ENCODE measurements at regions not wholly inside any gene's neighbourhood (a gene's known extent, or its start where the extent isn't known, plus 50 kb on each side); places are given as distances from the start of the nearest gene placed in this dataset.

GRCh38 chr2:51218047-51218446 is 186.1 kb upstream of the NRXN1 start:
- Histone ChIP-seq H3K9me3 (replicated peaks; ENCODE audit: control insufficient read depth, low read depth, low read length) (no peaks in the 10 kb centered on the region), H3K4me1 (ENCODE audit: control insufficient read depth, insufficient read depth, low read length) (no peaks in the 10 kb centered on the region), H3K27ac (ENCODE audit: low read length) (no peak overlapping the region), H3K27me3 (ENCODE audit: control insufficient read depth, insufficient read depth, low read length) (no peaks in the 10 kb centered on the region), H3K4me3 (ENCODE audit: low read length) (no peak overlapping the region), H3K36me3 (ENCODE audit: control insufficient read depth, insufficient read depth, low read length) (no peaks in the 10 kb centered on the region)
- DNase-seq = no peak
- no CpG with 5 or more reads among the region's 1 CpG for WGBS (ENCODE audit: insufficient coverage)

DNA sequence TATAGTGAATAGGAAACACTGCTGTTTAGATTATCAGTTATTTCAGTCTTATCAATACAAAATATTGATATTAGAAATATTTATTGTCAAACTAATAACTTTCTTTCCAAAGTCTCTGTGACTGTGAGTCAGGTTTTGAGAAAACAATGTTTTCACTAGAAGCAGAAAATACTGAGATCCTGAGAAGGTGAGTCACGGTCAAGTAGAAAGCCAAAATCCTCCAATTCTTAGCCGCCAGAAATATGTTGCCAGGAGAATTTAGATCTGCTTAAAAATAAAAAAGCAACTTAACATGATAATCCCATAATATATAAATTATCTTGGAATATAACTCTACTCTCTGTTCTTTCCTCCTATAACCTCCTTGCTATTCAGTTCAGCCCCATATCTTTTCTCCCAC is 181.9 kb upstream of the NRXN1 start:
- H3K36me3 ChIP-seq (ENCODE audit: control insufficient read depth, insufficient read depth, low read length) = no peaks in the 10 kb centered on the region
- no peak overlapping the region for H3K27ac ChIP-seq (ENCODE audit: low read length)
- H3K4me3 ChIP-seq (ENCODE audit: low read length) = no peak overlapping the region
- no peaks in the 10 kb centered on the region for H3K4me1 ChIP-seq (ENCODE audit: control insufficient read depth, insufficient read depth, low read length)
- H3K9me3 ChIP-seq (replicated peaks; ENCODE audit: control insufficient read depth, low read depth, low read length) = no peaks in the 10 kb centered on the region
- no CpG with 5 or more reads among the region's 2 CpGs for WGBS (ENCODE audit: insufficient coverage)
- H3K27me3 ChIP-seq (ENCODE audit: control insufficient read depth, insufficient read depth, low read length) = no peaks in the 10 kb centered on the region
- no peak for DNase-seq

DNA sequence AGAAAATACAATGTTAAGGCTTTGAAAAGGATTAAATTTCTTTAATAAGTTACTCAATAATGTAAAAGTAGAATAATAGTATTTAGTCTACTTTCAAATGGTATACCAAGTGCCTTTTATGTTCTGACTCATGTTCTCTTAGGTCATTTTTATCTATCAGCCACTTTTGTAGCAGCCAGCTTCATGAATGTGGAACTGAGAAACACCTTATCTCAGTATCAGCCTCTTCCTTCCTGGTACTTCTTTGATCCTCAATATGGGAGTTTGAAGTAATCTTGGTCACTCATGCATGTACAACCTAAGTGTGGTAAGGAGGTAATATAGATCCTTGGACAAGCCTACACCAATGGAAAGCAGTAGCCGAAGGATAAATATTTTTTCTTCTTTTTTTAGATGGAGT is 180.4 kb upstream of the NRXN1 start:
- DNase-seq = no peak
- WGBS (ENCODE audit: insufficient coverage) = no CpG with 5 or more reads among the region's 1 CpG
- H3K27me3 ChIP-seq (ENCODE audit: control insufficient read depth, insufficient read depth, low read length) = no peaks in the 10 kb centered on the region

DNA sequence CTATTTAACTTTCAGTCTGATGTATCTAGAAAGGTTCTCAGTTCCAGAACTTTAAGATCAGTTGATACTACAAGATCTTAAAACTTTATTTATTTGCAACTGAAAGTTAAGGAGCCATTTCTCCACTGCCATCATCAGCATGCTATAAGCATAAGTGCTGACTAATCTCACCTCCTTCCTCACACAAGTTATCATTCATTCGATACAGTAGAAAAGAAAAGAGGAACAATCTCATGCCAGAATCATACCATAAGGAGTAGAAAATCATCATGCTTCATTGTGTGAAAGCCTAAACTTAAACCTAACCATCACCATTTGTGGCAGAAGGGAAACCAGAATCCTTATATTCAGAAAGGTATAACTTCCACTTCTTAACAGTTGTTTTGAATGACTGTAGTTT is 176.6 kb upstream of the NRXN1 start:
- no peaks in the 10 kb centered on the region for H3K4me1 ChIP-seq (ENCODE audit: control insufficient read depth, insufficient read depth, low read length)
- WGBS (ENCODE audit: insufficient coverage) = no CpG with 5 or more reads among the region's 1 CpG
- H3K27ac ChIP-seq (ENCODE audit: low read length) = no peak overlapping the region
- H3K27me3 ChIP-seq (ENCODE audit: control insufficient read depth, insufficient read depth, low read length) = no peaks in the 10 kb centered on the region
- DNase-seq = no peak
- H3K4me3 ChIP-seq (ENCODE audit: low read length) = no peak overlapping the region
- no peaks in the 10 kb centered on the region for H3K36me3 ChIP-seq (ENCODE audit: control insufficient read depth, insufficient read depth, low read length)
- H3K9me3 ChIP-seq (replicated peaks; ENCODE audit: control insufficient read depth, low read depth, low read length) = no peaks in the 10 kb centered on the region

More for the DNA sequence above, 180.4 kb upstream of the NRXN1 start:
- H3K4me1 ChIP-seq (ENCODE audit: control insufficient read depth, insufficient read depth, low read length) = no peaks in the 10 kb centered on the region
- H3K36me3 ChIP-seq (ENCODE audit: control insufficient read depth, insufficient read depth, low read length) = no peaks in the 10 kb centered on the region
- no peak overlapping the region for H3K4me3 ChIP-seq (ENCODE audit: low read length)
- H3K9me3 ChIP-seq (replicated peaks; ENCODE audit: control insufficient read depth, low read depth, low read length) = no peaks in the 10 kb centered on the region
- H3K27ac ChIP-seq (ENCODE audit: low read length) = no peak overlapping the region

DNA sequence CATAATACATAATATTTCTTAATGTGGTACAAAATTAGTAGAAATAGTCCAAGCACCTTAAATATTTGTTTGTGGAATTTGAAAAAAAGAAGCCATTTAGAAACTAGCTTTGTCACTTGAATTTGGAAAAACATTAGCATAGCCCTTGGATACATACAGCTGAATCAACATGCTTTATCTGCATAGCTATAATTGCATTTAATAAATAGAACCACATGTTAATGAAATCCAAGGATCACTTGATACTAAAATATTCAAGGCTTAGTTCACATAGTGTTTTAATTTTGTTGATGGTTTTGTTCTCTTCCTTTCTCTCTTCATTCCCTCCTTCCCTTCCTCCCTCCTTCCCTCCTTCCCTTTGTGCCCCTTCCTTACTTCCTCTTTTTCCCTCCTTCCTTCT is 169.4 kb upstream of the NRXN1 start:
- H3K4me3 ChIP-seq (ENCODE audit: low read length) = no peak overlapping the region
- no peaks in the 10 kb centered on the region for H3K4me1 ChIP-seq (ENCODE audit: control insufficient read depth, insufficient read depth, low read length)

DNA sequence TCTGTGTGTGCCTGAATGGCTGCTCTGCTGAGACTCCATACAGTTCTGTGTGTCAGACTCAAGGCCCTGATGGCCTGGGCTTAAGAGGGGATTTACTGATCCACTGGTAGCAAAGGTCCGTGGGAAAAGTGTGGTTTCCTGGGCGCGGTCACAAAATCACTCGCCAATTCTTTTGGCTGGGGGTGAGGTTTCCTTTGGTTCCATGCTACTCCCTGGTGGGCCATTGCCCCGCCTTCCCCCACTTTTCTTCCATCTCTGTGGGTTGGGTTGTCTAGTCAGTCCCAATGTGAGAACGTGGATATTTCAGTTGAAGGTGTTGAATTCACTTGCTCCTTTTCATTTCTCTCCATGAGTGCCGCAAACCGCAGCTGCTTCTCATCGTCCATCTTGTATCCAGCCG is 162.7 kb upstream of the NRXN1 start:
- no CpG with 5 or more reads among the region's 10 CpGs for WGBS (ENCODE audit: insufficient coverage)
- no peak for DNase-seq
- H3K9me3 ChIP-seq (replicated peaks; ENCODE audit: control insufficient read depth, low read depth, low read length) = peaks cover 17% of the 10 kb centered on the region
- H3K4me1 ChIP-seq (ENCODE audit: control insufficient read depth, insufficient read depth, low read length) = no peaks in the 10 kb centered on the region
- H3K27ac ChIP-seq (ENCODE audit: low read length) = no peak overlapping the region
- H3K27me3 ChIP-seq (ENCODE audit: control insufficient read depth, insufficient read depth, low read length) = no peaks in the 10 kb centered on the region
- no peak overlapping the region for H3K4me3 ChIP-seq (ENCODE audit: low read length)
- H3K36me3 ChIP-seq (ENCODE audit: control insufficient read depth, insufficient read depth, low read length) = no peaks in the 10 kb centered on the region

More for the DNA sequence above, 169.4 kb upstream of the NRXN1 start:
- Histone ChIP-seq H3K36me3 (ENCODE audit: control insufficient read depth, insufficient read depth, low read length) (no peaks in the 10 kb centered on the region), H3K9me3 (replicated peaks; ENCODE audit: control insufficient read depth, low read depth, low read length) (no peaks in the 10 kb centered on the region), H3K27me3 (ENCODE audit: control insufficient read depth, insufficient read depth, low read length) (no peaks in the 10 kb centered on the region), H3K27ac (ENCODE audit: low read length) (no peak overlapping the region)
- no peak for DNase-seq

DNA sequence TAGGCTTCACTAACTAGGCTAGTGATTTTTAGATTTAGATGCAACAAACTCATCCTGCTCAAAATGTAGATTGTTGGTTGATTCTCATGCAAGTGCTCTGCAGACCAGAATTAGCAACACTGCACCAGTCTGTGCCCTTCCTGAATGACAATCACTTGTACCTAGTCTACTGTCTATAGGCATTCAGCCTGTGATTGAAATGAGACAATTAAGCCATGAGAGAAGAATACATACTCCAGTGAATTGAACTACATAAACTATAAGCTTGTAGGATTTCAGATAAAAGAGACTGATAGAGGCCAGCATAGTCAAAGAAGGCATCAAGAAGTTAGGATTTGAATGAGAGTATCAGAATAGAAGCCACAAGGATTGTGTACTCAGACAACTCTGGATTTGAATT is 138.3 kb upstream of the NRXN1 start:
- H3K4me1 ChIP-seq (ENCODE audit: control insufficient read depth, insufficient read depth, low read length) = no peaks in the 10 kb centered on the region
- no peak for DNase-seq
- no peaks in the 10 kb centered on the region for H3K36me3 ChIP-seq (ENCODE audit: control insufficient read depth, insufficient read depth, low read length)

DNA sequence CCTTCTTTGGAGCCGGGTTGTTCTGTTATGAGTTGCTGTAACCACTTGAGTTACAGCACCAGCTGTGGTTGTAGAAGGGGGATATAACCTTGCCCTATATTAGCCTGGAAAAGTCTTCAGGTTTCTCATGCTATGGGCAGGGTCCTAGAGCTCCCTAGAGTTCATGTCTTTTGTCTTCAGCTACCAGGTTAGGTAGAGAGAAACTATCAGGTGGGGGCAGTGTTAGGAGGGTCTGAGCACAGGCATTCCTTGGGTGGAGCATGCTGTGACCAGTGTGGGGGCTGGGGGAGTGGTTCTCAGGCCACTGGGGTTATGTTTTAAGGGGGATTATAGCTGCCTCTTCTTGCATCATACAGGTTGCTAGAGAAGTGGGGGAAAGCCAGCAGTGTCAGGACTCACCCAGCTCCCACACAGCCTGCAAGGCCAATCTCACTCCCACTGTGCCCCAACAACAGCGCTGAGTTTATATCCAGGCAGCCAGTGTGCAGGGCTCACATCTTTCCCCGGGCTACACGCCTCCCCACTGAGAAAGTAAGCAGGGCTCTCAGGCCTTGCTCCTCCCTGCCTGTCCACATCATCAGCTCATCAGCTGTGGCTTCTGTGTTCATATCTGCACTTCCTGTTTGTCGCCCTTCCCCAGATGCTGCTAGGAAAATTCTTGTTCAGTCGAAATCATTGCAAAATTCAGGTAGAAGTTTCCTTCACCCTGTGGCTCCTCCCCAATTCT is 133.8 kb upstream of the NRXN1 start:
- Histone ChIP-seq H3K27ac (ENCODE audit: low read length) (no peak overlapping the region), H3K4me3 (ENCODE audit: low read length) (no peak overlapping the region), H3K27me3 (ENCODE audit: control insufficient read depth, insufficient read depth, low read length) (no peaks in the 10 kb centered on the region), H3K9me3 (replicated peaks; ENCODE audit: control insufficient read depth, low read depth, low read length) (no peaks in the 10 kb centered on the region), H3K4me1 (ENCODE audit: control insufficient read depth, insufficient read depth, low read length) (no peaks in the 10 kb centered on the region), H3K36me3 (ENCODE audit: control insufficient read depth, insufficient read depth, low read length) (no peaks in the 10 kb centered on the region)
- peak; percentile 14 for DNase-seq
- WGBS (ENCODE audit: insufficient coverage) = 63% methylated on average over 5 of the region's 6 CpGs

More for the DNA sequence above, 138.3 kb upstream of the NRXN1 start:
- Histone ChIP-seq H3K27ac (ENCODE audit: low read length) (no peak overlapping the region), H3K4me3 (ENCODE audit: low read length) (no peak overlapping the region), H3K27me3 (ENCODE audit: control insufficient read depth, insufficient read depth, low read length) (no peaks in the 10 kb centered on the region), H3K9me3 (replicated peaks; ENCODE audit: control insufficient read depth, low read depth, low read length) (no peaks in the 10 kb centered on the region)

GRCh38 chr2:51158251-51158650 is 126.3 kb upstream of the NRXN1 start:
- WGBS (ENCODE audit: insufficient coverage) = no CpG with 5 or more reads among the region's 1 CpG
- Histone ChIP-seq H3K27me3 (ENCODE audit: control insufficient read depth, insufficient read depth, low read length) (no peaks in the 10 kb centered on the region), H3K4me1 (ENCODE audit: control insufficient read depth, insufficient read depth, low read length) (no peaks in the 10 kb centered on the region), H3K9me3 (replicated peaks; ENCODE audit: control insufficient read depth, low read depth, low read length) (no peaks in the 10 kb centered on the region), H3K36me3 (ENCODE audit: control insufficient read depth, insufficient read depth, low read length) (no peaks in the 10 kb centered on the region), H3K4me3 (ENCODE audit: low read length) (no peak overlapping the region), H3K27ac (ENCODE audit: low read length) (no peak overlapping the region)
- no peak for DNase-seq

DNA sequence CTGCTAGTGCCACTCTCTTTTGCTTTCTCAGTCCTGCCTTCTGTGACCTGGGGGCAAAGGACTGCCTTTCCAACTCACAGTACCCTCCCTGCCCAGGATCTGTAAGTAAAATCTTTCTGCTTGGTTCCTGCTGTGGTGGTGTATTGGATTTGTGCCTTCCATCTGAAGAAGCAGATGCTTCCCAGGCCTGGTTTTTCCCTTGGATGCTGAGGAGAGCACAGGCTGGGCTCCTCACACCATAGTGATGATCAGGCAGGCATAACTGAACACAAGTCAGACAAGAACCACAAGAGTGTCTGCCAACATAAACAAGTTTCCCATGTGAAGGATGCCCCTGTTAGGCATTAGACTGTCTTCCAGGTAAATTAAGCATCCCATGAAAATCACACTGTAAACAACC is 121.3 kb upstream of the NRXN1 start:
- Histone ChIP-seq H3K27me3 (ENCODE audit: control insufficient read depth, insufficient read depth, low read length) (no peaks in the 10 kb centered on the region), H3K9me3 (replicated peaks; ENCODE audit: control insufficient read depth, low read depth, low read length) (peaks cover 3% of the 10 kb centered on the region), H3K27ac (ENCODE audit: low read length) (no peak overlapping the region), H3K4me3 (ENCODE audit: low read length) (no peak overlapping the region), H3K4me1 (ENCODE audit: control insufficient read depth, insufficient read depth, low read length) (peaks cover 3% of the 10 kb centered on the region), H3K36me3 (ENCODE audit: control insufficient read depth, insufficient read depth, low read length) (no peaks in the 10 kb centered on the region)
- no peak for DNase-seq

GRCh38 chr2:51151490-51152140 is 119.7 kb upstream of the NRXN1 start:
- Histone ChIP-seq H3K27me3 (ENCODE audit: control insufficient read depth, insufficient read depth, low read length) (no peaks in the 10 kb centered on the region), H3K36me3 (ENCODE audit: control insufficient read depth, insufficient read depth, low read length) (no peaks in the 10 kb centered on the region), H3K4me1 (ENCODE audit: control insufficient read depth, insufficient read depth, low read length) (peaks cover 3% of the 10 kb centered on the region), H3K27ac (ENCODE audit: low read length) (peak overlapping the region; percentile 22), H3K9me3 (replicated peaks; ENCODE audit: control insufficient read depth, low read depth, low read length) (peaks cover 3% of the 10 kb centered on the region), H3K4me3 (ENCODE audit: low read length) (no peak overlapping the region)
- WGBS (ENCODE audit: insufficient coverage) = 91% methylated on average over 15 of the region's 30 CpGs
- DNase-seq = no peak

Measured in muscle of leg (tissue), 3 donors.